Type B pancreatic cell (in vitro differentiated cells): ENCODE measurements at regions not wholly inside any gene's neighbourhood (a gene's known extent, or its start where the extent isn't known, plus 50 kb on each side); places are given as distances from the start of the nearest gene placed in this dataset.

Source experiments
- DNase-seq: peaks from one replicate; pipeline ENCODE4 v3.0.0; 2021; ENCODE audit warnings: mixed read lengths; ENCODE audit not compliant: unreplicated experiment; ENCODE audit errors: extremely low spot score
- H3K27ac Mint-ChIP-seq: 2 replicates; pipeline ENCODE4 v1.8.0; 2021; ENCODE audit warnings: mild to moderate bottlenecking, mixed read lengths
- H3K27me3 Mint-ChIP-seq: 2 replicates; pipeline ENCODE4 v1.8.0; 2021; ENCODE audit warnings: mixed read lengths
- H3K36me3 Mint-ChIP-seq: 2 replicates; pipeline ENCODE4 v1.8.0; 2021; ENCODE audit warnings: mixed read lengths
- H3K4me1 Mint-ChIP-seq: one replicate; pipeline ENCODE4 v1.8.0; 2021; ENCODE audit warnings: mixed read lengths; ENCODE audit not compliant: unreplicated experiment
- H3K4me3 Mint-ChIP-seq: 2 replicates; pipeline ENCODE4 v1.8.0; 2021; ENCODE audit warnings: mild to moderate bottlenecking, mixed read lengths
- H3K9me3 Mint-ChIP-seq: 2 replicates; pipeline ENCODE4 v1.8.0; 2021; ENCODE audit warnings: mixed read lengths
- CTCF ChIP-seq: fragments of 200-600 bp; sonication (generic); conservative IDR thresholded peaks from 2 replicates; pipeline ENCODE4 v1.5.0; 2021; ENCODE audit warnings: antibody characterized with exemption, mild to moderate bottlenecking

GRCh38 chr2:188664951-188665595, 309.1 kb upstream of the COL3A1 start:
- TF ChIP-seq CTCF: no peak
- no peaks in the 10 kb centered on the region for H3K36me3 Mint-ChIP-seq
- H3K27me3 Mint-ChIP-seq: no peaks in the 10 kb centered on the region
- no peak for DNase-seq
- H3K4me3 Mint-ChIP-seq: no peak overlapping the region
- no peak overlapping the region for H3K27ac Mint-ChIP-seq
- H3K4me1 Mint-ChIP-seq: peaks cover 4% of the 10 kb centered on the region
- H3K9me3 Mint-ChIP-seq: no peaks in the 10 kb centered on the region

- TF ChIP-seq CTCF: no peak
- Mint-ChIP-seq H3K4me1 (peaks cover 4% of the 10 kb centered on the region), H3K9me3 (no peaks in the 10 kb centered on the region), H3K27ac (no peak overlapping the region), H3K4me3 (no peak overlapping the region), H3K36me3 (no peaks in the 10 kb centered on the region), H3K27me3 (no peaks in the 10 kb centered on the region)
- no peak for DNase-seq
Observed at GRCh38 chr2:188665727-188666304, 308.4 kb upstream of the COL3A1 start.

- Mint-ChIP-seq H3K27ac (no peak overlapping the region), H3K4me3 (no peak overlapping the region), H3K4me1 (peaks cover 4% of the 10 kb centered on the region), H3K9me3 (no peaks in the 10 kb centered on the region), H3K27me3 (no peaks in the 10 kb centered on the region), H3K36me3 (no peaks in the 10 kb centered on the region)
- TF ChIP-seq CTCF: no peak
- no peak for DNase-seq
Observed at GRCh38 chr2:188666503-188666902, 307.7 kb upstream of the COL3A1 start.

GRCh38 chr2:188668017-188668680, 306.0 kb upstream of the COL3A1 start:
- H3K4me3 Mint-ChIP-seq: no peak overlapping the region
- no peak overlapping the region for H3K27ac Mint-ChIP-seq
- no peak for TF ChIP-seq CTCF
- no peaks in the 10 kb centered on the region for H3K27me3 Mint-ChIP-seq
- H3K4me1 Mint-ChIP-seq: peaks cover 4% of the 10 kb centered on the region
- no peaks in the 10 kb centered on the region for H3K36me3 Mint-ChIP-seq
- DNase-seq: no peak
- H3K9me3 Mint-ChIP-seq: no peaks in the 10 kb centered on the region

- Mint-ChIP-seq H3K9me3 (no peaks in the 10 kb centered on the region), H3K27me3 (no peaks in the 10 kb centered on the region), H3K4me1 (peaks cover 6% of the 10 kb centered on the region), H3K4me3 (no peak overlapping the region), H3K27ac (no peak overlapping the region), H3K36me3 (no peaks in the 10 kb centered on the region)
- TF ChIP-seq CTCF: no peak
- no peak for DNase-seq
Observed at GRCh38 chr2:188675391-188676009, 298.7 kb upstream of the COL3A1 start.
